Hepatocyte (in vitro differentiated cells): ENCODE measurements at regions not wholly inside any gene's neighbourhood (a gene's known extent, or its start where the extent isn't known, plus 50 kb on each side); places are given as distances from the start of the nearest gene placed in this dataset.

ENCODE experiments used
- DNase-seq: peaks from one replicate; pipeline ENCODE4 v3.0.0-alpha.2; 2016; ENCODE audit warnings: low spot score
- H2AFZ ChIP-seq: fragments of 200-600 bp; sonication (generic); 2 replicates; pipeline ENCODE4 v1.6.0; 2016; ENCODE audit warnings: antibody characterized with exemption, mild to moderate bottlenecking
- H3K27ac ChIP-seq: fragments of 200-600 bp; sonication (generic); 2 replicates; pipeline ENCODE4 v1.5.1; 2016; ENCODE audit warnings: mild to moderate bottlenecking
- H3K27me3 ChIP-seq: fragments of 200-600 bp; sonication (generic); 2 replicates; pipeline ENCODE4 v1.6.1; 2016
- H3K36me3 ChIP-seq: fragments of 200-600 bp; sonication (generic); replicated peaks from 2 replicates; pipeline ENCODE4 v1.5.1; 2016; ENCODE audit warnings: low read depth; ENCODE audit not compliant: insufficient read depth
- H3K4me1 ChIP-seq: fragments of 200-600 bp; sonication (generic); 2 replicates; pipeline ENCODE4 v1.5.1; 2016; ENCODE audit warnings: mild to moderate bottlenecking, moderate library complexity; ENCODE audit not compliant: insufficient read depth
- H3K4me2 ChIP-seq: fragments of 200-600 bp; sonication (generic); 2 replicates; pipeline ENCODE4 v1.6.0; 2016
- H3K4me3 ChIP-seq: fragments of 200-600 bp; sonication (generic); 2 replicates; pipeline ENCODE4 v1.5.1; 2016; ENCODE audit warnings: mild to moderate bottlenecking
- H3K79me2 ChIP-seq: fragments of 200-600 bp; sonication (generic); 2 replicates; pipeline ENCODE4 v1.6.0; 2017; ENCODE audit warnings: mild to moderate bottlenecking
- H3K9me2 ChIP-seq: fragments of 200-600 bp; sonication (generic); replicated peaks from 2 replicates; pipeline ENCODE4 v1.6.0; 2017; ENCODE audit warnings: mild to moderate bottlenecking; ENCODE audit not compliant: insufficient read depth
- H3K9me3 ChIP-seq: fragments of 200-600 bp; sonication (generic); 2 replicates; pipeline ENCODE4 v1.5.1; 2016; ENCODE audit warnings: low read depth, mild to moderate bottlenecking
- H4K20me1 ChIP-seq: fragments of 200-600 bp; sonication (generic); 2 replicates; pipeline ENCODE4 v1.6.0; 2016; ENCODE audit warnings: mild to moderate bottlenecking; ENCODE audit not compliant: insufficient read depth, poor library complexity, severe bottlenecking
- EZH2 ChIP-seq: fragments of 200-600 bp; sonication (generic); IDR thresholded peaks from 2 replicates; pipeline ENCODE4 v1.6.1; 2016; ENCODE audit warnings: antibody characterized with exemption, mild to moderate bottlenecking, borderline replicate concordance
- EZH2phosphoT487 ChIP-seq: fragments of 200-600 bp; sonication (generic); IDR thresholded peaks from one replicate; pipeline ENCODE4 v1.6.1; 2018; ENCODE audit warnings: antibody characterized with exemption, mild to moderate bottlenecking, low read depth, moderate library complexity; ENCODE audit not compliant: unreplicated experiment, severe bottlenecking
- WGBS: methylation state at CpG from one replicate; pipeline ENCODE4 v1.1.6; 2016; ENCODE audit warnings: low lambda C conversion rate; ENCODE audit errors: missing lambda C conversion rate; 5-methylcytosine and 5-hydroxymethylcytosine counted together
- TF ChIP-seq, protein P1 (sequence below): fragments of 200-600 bp; sonication (generic); IDR thresholded peaks from 2 replicates; pipeline ENCODE4 v1.5.1; 2016; ENCODE audit warnings: antibody characterized with exemption, mild to moderate bottlenecking; ENCODE audit not compliant: poor library complexity

DNA sequence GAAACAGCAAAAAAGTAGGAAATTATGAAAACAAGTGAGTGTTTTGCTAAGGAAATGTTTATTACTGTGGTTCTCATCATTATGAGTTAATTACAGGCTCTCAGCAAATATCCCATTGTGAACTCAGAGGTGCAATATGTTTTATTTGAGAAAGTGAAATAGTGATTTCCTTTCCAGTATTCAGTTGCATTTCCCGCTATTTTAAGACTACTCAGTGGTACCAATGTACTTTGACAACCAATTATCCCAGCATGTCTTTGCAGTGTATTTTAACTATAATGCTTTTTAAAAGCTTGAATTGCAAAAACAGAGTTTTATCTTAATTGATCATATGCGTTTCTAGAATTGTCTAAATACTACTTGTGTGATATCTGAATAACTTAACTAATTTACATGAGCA is 383.8 kb upstream of the TENM3 start:
- 69% methylated on average over 2 of the region's 2 CpGs for WGBS
- TF ChIP-seq, protein P1, sequence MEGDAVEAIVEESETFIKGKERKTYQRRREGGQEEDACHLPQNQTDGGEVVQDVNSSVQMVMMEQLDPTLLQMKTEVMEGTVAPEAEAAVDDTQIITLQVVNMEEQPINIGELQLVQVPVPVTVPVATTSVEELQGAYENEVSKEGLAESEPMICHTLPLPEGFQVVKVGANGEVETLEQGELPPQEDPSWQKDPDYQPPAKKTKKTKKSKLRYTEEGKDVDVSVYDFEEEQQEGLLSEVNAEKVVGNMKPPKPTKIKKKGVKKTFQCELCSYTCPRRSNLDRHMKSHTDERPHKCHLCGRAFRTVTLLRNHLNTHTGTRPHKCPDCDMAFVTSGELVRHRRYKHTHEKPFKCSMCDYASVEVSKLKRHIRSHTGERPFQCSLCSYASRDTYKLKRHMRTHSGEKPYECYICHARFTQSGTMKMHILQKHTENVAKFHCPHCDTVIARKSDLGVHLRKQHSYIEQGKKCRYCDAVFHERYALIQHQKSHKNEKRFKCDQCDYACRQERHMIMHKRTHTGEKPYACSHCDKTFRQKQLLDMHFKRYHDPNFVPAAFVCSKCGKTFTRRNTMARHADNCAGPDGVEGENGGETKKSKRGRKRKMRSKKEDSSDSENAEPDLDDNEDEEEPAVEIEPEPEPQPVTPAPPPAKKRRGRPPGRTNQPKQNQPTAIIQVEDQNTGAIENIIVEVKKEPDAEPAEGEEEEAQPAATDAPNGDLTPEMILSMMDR, result no peak
- TF ChIP-seq EZH2 (no peak), EZH2phosphoT487 (no peak)
- H3K27ac ChIP-seq, result no peak overlapping the region
- H2AFZ ChIP-seq, result no peak overlapping the region
- no peaks in the 10 kb centered on the region for H3K9me3 ChIP-seq
- no peaks in the 10 kb centered on the region for H3K9me2 ChIP-seq
- H3K79me2 ChIP-seq, result no peaks in the 10 kb centered on the region
- H3K4me1 ChIP-seq, result no peaks in the 10 kb centered on the region
- no peaks in the 10 kb centered on the region for H3K36me3 ChIP-seq
- no peak overlapping the region for H3K4me2 ChIP-seq
- DNase-seq, result no peak
- no peak overlapping the region for H3K4me3 ChIP-seq
- H4K20me1 ChIP-seq, result no peaks in the 10 kb centered on the region
- H3K27me3 ChIP-seq, result no peaks in the 10 kb centered on the region

DNA sequence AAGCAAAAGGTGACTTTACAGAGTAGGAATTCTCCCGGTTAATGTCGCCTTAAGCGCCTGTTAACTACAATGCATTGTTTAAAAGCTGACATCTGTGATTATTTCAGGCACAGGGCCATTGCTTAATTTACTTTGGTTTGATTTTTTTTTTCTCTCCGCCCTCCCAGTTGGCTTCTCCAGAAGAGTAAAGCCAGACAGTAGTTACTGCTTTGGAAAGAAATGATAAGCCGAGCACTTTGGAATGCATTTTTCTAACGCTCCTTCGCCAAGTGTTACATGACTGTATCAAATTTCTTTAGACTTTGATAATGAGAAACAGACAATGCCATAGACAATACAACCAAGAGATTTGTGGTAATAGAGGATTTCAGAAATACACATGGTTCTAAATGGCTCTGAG is 383.0 kb upstream of the TENM3 start:
- Histone ChIP-seq H3K4me3 (no peak overlapping the region), H3K27ac (no peak overlapping the region), H3K79me2 (no peaks in the 10 kb centered on the region), H4K20me1 (no peaks in the 10 kb centered on the region), H3K4me2 (peak overlapping the region; percentile 19), H3K27me3 (no peaks in the 10 kb centered on the region), H3K9me2 (no peaks in the 10 kb centered on the region), H3K9me3 (no peaks in the 10 kb centered on the region), H3K36me3 (no peaks in the 10 kb centered on the region), H2AFZ (no peak overlapping the region), H3K4me1 (no peaks in the 10 kb centered on the region)
- WGBS, result 38% methylated on average over 7 of the region's 7 CpGs
- no peak for DNase-seq
- TF ChIP-seq EZH2 (no peak), EZH2phosphoT487 (no peak)
- TF ChIP-seq, protein P1, result no peak

DNA sequence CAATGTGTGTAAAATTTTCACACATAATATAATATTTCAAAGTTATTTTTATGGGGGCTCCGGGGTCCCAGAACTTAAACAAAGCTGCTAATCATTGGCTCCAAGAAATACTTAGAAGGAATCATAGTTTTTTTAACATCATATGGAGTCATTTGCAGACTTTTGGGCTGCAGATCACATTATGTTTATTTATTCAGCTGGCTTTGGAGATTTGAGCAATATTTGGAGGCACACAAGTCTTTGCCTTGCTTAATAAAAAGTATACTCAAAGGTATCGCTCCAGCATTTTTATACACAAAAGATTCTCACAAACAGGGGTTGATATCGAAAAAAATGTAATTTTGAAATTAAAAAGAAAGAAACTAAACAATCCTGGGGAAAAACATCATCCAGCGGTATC is 382.5 kb upstream of the TENM3 start:
- no peaks in the 10 kb centered on the region for H3K27me3 ChIP-seq
- TF ChIP-seq EZH2phosphoT487 (no peak), EZH2 (no peak)
- TF ChIP-seq, protein P1, result no peak
- no peak overlapping the region for H2AFZ ChIP-seq
- WGBS, result 78% methylated on average over 4 of the region's 4 CpGs
- no peaks in the 10 kb centered on the region for H3K36me3 ChIP-seq
- no peak for DNase-seq
- H3K9me2 ChIP-seq, result no peaks in the 10 kb centered on the region
- H3K4me2 ChIP-seq, result peak overlapping the region; percentile 19
- H3K9me3 ChIP-seq, result no peaks in the 10 kb centered on the region
- no peak overlapping the region for H3K27ac ChIP-seq
- no peak overlapping the region for H3K4me3 ChIP-seq
- H4K20me1 ChIP-seq, result no peaks in the 10 kb centered on the region
- no peaks in the 10 kb centered on the region for H3K4me1 ChIP-seq
- H3K79me2 ChIP-seq, result no peaks in the 10 kb centered on the region

DNA sequence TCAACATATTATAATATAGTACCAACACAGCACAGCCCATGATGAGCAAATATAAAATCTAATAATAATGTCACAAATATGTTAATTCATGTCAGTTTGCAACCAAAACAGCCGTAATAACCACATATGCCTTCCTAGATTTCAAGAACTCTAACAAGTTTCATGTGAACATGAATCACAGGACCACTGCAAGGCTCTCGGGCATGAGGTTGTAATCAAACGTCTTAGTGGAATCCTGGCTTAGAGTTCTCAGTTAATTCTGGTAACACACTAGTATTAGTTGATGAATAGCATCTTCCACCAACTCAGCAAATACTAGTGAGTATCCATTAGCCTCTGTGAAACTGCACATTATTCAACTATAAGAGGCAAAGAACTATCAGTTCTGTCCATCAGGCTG is 379.3 kb upstream of the TENM3 start:
- WGBS, result 90% methylated on average over 3 of the region's 3 CpGs
- Histone ChIP-seq H3K9me2 (no peaks in the 10 kb centered on the region), H3K4me3 (no peak overlapping the region), H3K4me2 (no peak overlapping the region), H3K27ac (no peak overlapping the region), H4K20me1 (no peaks in the 10 kb centered on the region), H3K36me3 (no peaks in the 10 kb centered on the region), H2AFZ (no peak overlapping the region), H3K27me3 (no peaks in the 10 kb centered on the region), H3K4me1 (no peaks in the 10 kb centered on the region), H3K9me3 (no peaks in the 10 kb centered on the region), H3K79me2 (no peaks in the 10 kb centered on the region)
- no peak for DNase-seq
- no peak for TF ChIP-seq EZH2
